ENCODE measurements at regions not wholly inside any gene's neighbourhood (a gene's known extent, or its start where the extent isn't known, plus 50 kb on each side); places are given as distances from the start of the nearest gene placed in this dataset.

- Histone ChIP-seq H3K27me3 (ENCODE audit: insufficient read depth, low read depth, low read length) (no peaks in the 10 kb centered on the region), H3F3A (ENCODE audit: insufficient read depth, low read length, poor library complexity, severe bottlenecking) (no peaks in the 10 kb centered on the region), H3K9me3 (ENCODE audit: low read length) (no peaks in the 10 kb centered on the region), H4K20me1 (ENCODE audit: insufficient read depth) (no peaks in the 10 kb centered on the region), H3K36me3 (ENCODE audit: insufficient read depth, low read length) (no peaks in the 10 kb centered on the region), H2AFZ (ENCODE audit: low read depth, low read length) (no peak overlapping the region), H3K4me2 (ENCODE audit: low read length) (no peak overlapping the region), H3K9me2 (ENCODE audit: insufficient read depth, low read length) (no peaks in the 10 kb centered on the region), H3K9ac (ENCODE audit: low read length) (no peak overlapping the region), H3K79me2 (replicated peaks; ENCODE audit: insufficient read depth, low read length) (no peaks in the 10 kb centered on the region), H3K27ac (ENCODE audit: low read length) (no peak overlapping the region), H3K4me3 (ENCODE audit: low read length) (no peak overlapping the region)
- no peak for TF ChIP-seq REST (IDR thresholded peaks at IDR 0.05; ENCODE audit: borderline replicate concordance)
- TF ChIP-seq, protein P1, sequence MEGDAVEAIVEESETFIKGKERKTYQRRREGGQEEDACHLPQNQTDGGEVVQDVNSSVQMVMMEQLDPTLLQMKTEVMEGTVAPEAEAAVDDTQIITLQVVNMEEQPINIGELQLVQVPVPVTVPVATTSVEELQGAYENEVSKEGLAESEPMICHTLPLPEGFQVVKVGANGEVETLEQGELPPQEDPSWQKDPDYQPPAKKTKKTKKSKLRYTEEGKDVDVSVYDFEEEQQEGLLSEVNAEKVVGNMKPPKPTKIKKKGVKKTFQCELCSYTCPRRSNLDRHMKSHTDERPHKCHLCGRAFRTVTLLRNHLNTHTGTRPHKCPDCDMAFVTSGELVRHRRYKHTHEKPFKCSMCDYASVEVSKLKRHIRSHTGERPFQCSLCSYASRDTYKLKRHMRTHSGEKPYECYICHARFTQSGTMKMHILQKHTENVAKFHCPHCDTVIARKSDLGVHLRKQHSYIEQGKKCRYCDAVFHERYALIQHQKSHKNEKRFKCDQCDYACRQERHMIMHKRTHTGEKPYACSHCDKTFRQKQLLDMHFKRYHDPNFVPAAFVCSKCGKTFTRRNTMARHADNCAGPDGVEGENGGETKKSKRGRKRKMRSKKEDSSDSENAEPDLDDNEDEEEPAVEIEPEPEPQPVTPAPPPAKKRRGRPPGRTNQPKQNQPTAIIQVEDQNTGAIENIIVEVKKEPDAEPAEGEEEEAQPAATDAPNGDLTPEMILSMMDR (IDR thresholded peaks at IDR 0.05; ENCODE audit: poor library complexity, severe bottlenecking), result no peak
Measured at GRCh38 chr2:62338111-62338510, 142.2 kb downstream of the B3GNT2 start.

DNA sequence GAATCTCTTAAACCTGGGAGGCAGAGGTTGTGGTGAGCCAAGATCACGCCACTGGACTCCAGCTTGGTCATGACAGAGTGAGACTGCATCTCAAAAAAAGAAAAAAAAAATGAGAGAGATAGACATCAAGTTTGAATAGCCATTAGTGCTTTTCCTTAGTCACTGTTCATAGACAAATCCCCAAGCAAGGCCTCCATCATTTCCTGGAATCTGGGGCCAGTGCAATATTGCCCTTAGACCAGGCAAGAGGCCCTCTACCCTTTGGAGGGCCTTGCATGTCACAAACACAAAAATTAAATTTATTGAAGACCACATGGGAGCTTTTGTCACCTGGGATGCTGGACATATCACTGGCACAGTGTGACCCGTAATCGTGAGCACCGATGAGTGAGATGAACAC lies 141.5 kb downstream of the B3GNT2 start:
- H3K36me3 ChIP-seq (ENCODE audit: insufficient read depth, low read length), result no peaks in the 10 kb centered on the region
- no peak overlapping the region for H3K9ac ChIP-seq (ENCODE audit: low read length)
- TF ChIP-seq MXI1 (conservative IDR thresholded peaks at IDR 0.05; ENCODE audit: poor library complexity, severe bottlenecking), result no peak
- no peak for TF ChIP-seq TAF1 (IDR thresholded peaks at IDR 0.05; ENCODE audit: low read depth)
- TF ChIP-seq SMC3 (conservative IDR thresholded peaks at IDR 0.05; ENCODE audit: poor library complexity), result no peak
- no peak overlapping the region for H3K4me2 ChIP-seq (ENCODE audit: low read length)
- H3K79me2 ChIP-seq (replicated peaks; ENCODE audit: insufficient read depth, low read length), result no peaks in the 10 kb centered on the region
- H3K9me3 ChIP-seq (ENCODE audit: low read length), result no peaks in the 10 kb centered on the region
- no peak overlapping the region for H3K27ac ChIP-seq (ENCODE audit: low read length)
- no peaks in the 10 kb centered on the region for H4K20me1 ChIP-seq (ENCODE audit: insufficient read depth)
- no peaks in the 10 kb centered on the region for H3K9me2 ChIP-seq (ENCODE audit: insufficient read depth, low read length)
- H3K4me3 ChIP-seq (ENCODE audit: low read length), result no peak overlapping the region
- no peak overlapping the region for H2AFZ ChIP-seq (ENCODE audit: low read depth, low read length)
- H3F3A ChIP-seq (ENCODE audit: insufficient read depth, low read length, poor library complexity, severe bottlenecking), result no peaks in the 10 kb centered on the region
- no peaks in the 10 kb centered on the region for H3K27me3 ChIP-seq (ENCODE audit: insufficient read depth, low read depth, low read length)

DNA sequence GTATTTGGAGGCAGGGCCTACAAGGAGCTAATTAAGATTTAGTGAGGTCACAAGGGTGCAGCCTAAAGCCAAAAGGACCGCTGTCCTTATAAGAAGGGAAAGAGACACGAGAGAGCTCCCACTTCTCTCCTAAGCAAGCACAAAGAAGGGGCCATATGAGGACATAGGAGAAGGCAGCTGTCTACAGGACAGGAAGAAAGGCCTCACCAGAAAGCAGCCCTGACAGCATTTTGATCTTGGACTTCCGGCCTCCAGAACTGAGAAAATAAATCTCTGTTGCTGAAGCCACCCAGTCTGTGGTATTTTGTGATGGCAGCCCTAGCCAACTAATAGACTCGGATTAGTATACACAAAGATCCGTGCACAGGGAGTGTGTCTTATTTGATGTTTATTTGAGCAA lies 139.7 kb downstream of the B3GNT2 start:
- TF ChIP-seq REST (IDR thresholded peaks at IDR 0.05; ENCODE audit: borderline replicate concordance) (no peak), EP300 (conservative IDR thresholded peaks at IDR 0.05; ENCODE audit: poor library complexity, severe bottlenecking) (no peak), EZH2 (IDR thresholded peaks at IDR 0.05; ENCODE audit: borderline replicate concordance, insufficient read depth, low read length, poor library complexity, severe bottlenecking) (no peak), RAD21 (conservative IDR thresholded peaks at IDR 0.05) (no peak), TAF1 (IDR thresholded peaks at IDR 0.05; ENCODE audit: low read depth) (no peak), POLR2AphosphoS5 (IDR thresholded peaks at IDR 0.05) (no peak), SMC3 (conservative IDR thresholded peaks at IDR 0.05; ENCODE audit: poor library complexity) (no peak), MXI1 (conservative IDR thresholded peaks at IDR 0.05; ENCODE audit: poor library complexity, severe bottlenecking) (no peak)
- TF ChIP-seq, protein P1 (IDR thresholded peaks at IDR 0.05; ENCODE audit: poor library complexity, severe bottlenecking), result no peak
- no peaks in the 10 kb centered on the region for H4K20me1 ChIP-seq (ENCODE audit: insufficient read depth)
- no peaks in the 10 kb centered on the region for H3K79me2 ChIP-seq (replicated peaks; ENCODE audit: insufficient read depth, low read length)
- no peaks in the 10 kb centered on the region for H3K9me2 ChIP-seq (ENCODE audit: insufficient read depth, low read length)
- no peak overlapping the region for H3K9ac ChIP-seq (ENCODE audit: low read length)
- no peaks in the 10 kb centered on the region for H3K36me3 ChIP-seq (ENCODE audit: insufficient read depth, low read length)
- no peak overlapping the region for H3K4me2 ChIP-seq (ENCODE audit: low read length)
- no peak overlapping the region for H3K27ac ChIP-seq (ENCODE audit: low read length)
- H3K27me3 ChIP-seq (ENCODE audit: insufficient read depth, low read depth, low read length), result no peaks in the 10 kb centered on the region
- H3F3A ChIP-seq (ENCODE audit: insufficient read depth, low read length, poor library complexity, severe bottlenecking), result no peaks in the 10 kb centered on the region
- H2AFZ ChIP-seq (ENCODE audit: low read depth, low read length), result no peak overlapping the region
- no peak overlapping the region for H3K4me3 ChIP-seq (ENCODE audit: low read length)
- no peaks in the 10 kb centered on the region for H3K9me3 ChIP-seq (ENCODE audit: low read length)
